Neural progenitor cell (in vitro differentiated cells): ENCODE measurements at regions not wholly inside any gene's neighbourhood (a gene's known extent, or its start where the extent isn't known, plus 50 kb on each side); places are given as distances from the start of the nearest gene placed in this dataset.
"Not testable (repeated sequence)": the region's sequence is repeated elsewhere in the genome, so short reads cannot be mapped to it uniquely, and the experiment has no call there.

ENCODE experiments used
- EZH2 ChIP-seq: fragments of 200-600 bp; sonication (generic); IDR thresholded peaks from 2 replicates; pipeline ENCODE4 v1.6.1; 2017; ENCODE audit warnings: antibody characterized with exemption, mild to moderate bottlenecking, moderate library complexity
- EZH2phosphoT487 ChIP-seq: fragments of 200-600 bp; sonication (generic); IDR thresholded peaks from 2 replicates; pipeline ENCODE4 v1.6.1; 2017; ENCODE audit warnings: antibody characterized with exemption

DNA sequence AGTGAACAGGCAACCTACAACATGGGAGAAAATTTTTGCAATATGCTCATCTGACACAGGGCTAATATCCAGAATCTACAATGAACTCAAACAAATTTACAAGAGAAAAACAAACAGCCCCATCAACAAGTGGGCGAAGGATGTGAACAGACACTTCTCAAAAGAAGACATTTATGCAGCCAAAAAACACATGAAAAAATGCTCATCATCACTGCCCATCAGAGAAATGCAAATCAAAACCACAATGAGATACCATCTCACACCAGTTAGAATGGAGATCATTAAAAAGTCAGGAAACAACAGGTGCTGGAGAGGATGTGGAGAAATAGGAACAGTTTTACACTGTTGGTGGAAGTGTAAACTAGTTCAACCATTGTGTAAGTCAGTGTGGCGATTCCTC is 76.7 kb upstream of the NMU start:
- not testable (repeated sequence) for TF ChIP-seq EZH2, EZH2phosphoT487
